Cardiac fibroblast (primary cell): ENCODE measurements at regions not wholly inside any gene's neighbourhood (a gene's known extent, or its start where the extent isn't known, plus 50 kb on each side); places are given as distances from the start of the nearest gene placed in this dataset.
"Not testable (repeated sequence)": the region's sequence is repeated elsewhere in the genome, so short reads cannot be mapped to it uniquely, and the experiment has no call there.

Source experiments
- DNase-seq, 2 donors: peaks; one replicate each; pipeline versions ENCODE4 v3.0.0 to v3.0.0-alpha.2; 2010; ENCODE audit warnings: low read depth in 2 of 2
- H3K4me3 ChIP-seq, 2 donors: replicated peaks in 1 of 2; 1 replicate in 1 of 2; 2 replicates in 1 of 2; pipeline ENCODE4 v1.5.1; 2011; ENCODE audit warnings: low read depth in 2 of 2, low read length in 2 of 2, mild to moderate bottlenecking in 2 of 2, moderate library complexity in 1 of 2
- CTCF ChIP-seq: IDR thresholded peaks from one replicate; pipeline ENCODE4 v1.5.1; 2011; ENCODE audit warnings: low read depth, mild to moderate bottlenecking, low read length, inconsistent platforms

GRCh38 chr7:7014827-7015595 lies 167.3 kb upstream of the C1GALT1 start:
- DNase-seq = no peak

DNA sequence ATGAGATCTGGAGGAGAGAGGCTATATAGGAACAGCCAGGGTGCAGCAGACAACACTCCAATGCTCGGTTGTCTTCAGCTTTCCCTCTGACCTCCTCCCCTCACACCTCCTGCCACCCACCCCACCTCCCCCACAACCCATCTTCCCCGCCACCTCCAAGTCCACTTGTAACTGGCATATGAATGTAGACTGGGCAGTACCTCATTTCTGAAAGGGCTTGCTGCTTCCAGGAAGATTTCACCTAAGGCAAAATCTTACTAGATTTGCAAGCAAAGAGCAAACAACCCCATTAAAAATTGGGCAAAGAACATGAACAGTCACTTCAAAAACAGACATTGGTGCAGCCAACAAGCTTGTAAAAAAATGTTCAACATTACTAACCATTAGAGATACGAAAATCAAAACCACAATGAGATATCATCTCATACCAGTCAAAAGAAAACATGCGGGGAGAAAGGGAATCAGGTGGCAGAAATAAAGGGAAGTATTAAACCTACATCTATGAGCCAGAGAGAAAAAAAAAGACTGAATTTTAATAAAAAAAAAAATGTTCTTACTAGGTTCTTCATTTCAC lies 164.6 kb upstream of the C1GALT1 start:
- DNase-seq = no peak
- TF ChIP-seq CTCF = no peak
- no peak overlapping the region for H3K4me3 ChIP-seq

More at GRCh38 chr7:7014827-7015595, 167.3 kb upstream of the C1GALT1 start:
- TF ChIP-seq CTCF = no peak
- H3K4me3 ChIP-seq = no peak overlapping the region

- no peak for TF ChIP-seq CTCF
- H3K4me3 ChIP-seq = no peak overlapping the region
- DNase-seq = no peak
These were observed 164.1 kb upstream of the C1GALT1 start for GRCh38 chr7:7018290-7018689.

GRCh38 chr7:7032221-7032620 lies 150.1 kb upstream of the C1GALT1 start:
- H3K4me3 ChIP-seq = no peak overlapping the region
- no peak for DNase-seq
- TF ChIP-seq CTCF = no peak

GRCh38 chr7:7035851-7036250 lies 146.5 kb upstream of the C1GALT1 start:
- H3K4me3 ChIP-seq = no peak overlapping the region
- no peak for DNase-seq
- TF ChIP-seq CTCF = no peak

DNA sequence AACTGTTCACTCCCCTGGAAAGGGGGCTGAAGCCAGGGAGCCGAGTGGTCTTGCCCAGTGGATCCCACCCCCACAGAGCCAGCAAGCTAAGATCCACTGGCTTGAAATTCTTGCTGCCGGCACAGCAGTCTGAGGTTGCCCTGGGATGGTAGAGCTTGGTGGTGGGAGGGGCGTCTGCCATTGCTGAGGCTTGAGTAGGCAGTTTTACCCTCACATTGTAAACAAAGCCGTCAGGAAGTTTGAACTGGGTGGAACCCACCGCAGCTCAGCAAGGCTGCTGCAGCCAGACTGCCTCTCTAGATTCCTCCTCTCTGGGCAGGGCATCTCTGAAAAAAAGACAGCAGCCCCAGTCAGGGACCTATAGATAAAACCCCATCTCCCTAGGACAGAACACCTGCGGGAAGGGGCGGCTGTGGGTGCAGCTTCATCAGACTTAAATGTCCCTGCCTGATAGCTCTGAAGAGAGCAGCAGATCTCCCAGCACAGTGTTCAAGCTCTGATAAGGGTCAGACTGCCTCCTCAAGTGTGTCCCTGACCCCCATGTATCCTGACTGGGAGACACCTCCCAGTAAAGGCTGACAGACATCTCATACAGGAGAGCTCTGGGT lies 140.0 kb upstream of the C1GALT1 start:
- not testable (repeated sequence) for DNase-seq, H3K4me3 ChIP-seq

- H3K4me3 ChIP-seq = no peak overlapping the region
- TF ChIP-seq CTCF = no peak
- DNase-seq = no peak
These were observed 137.5 kb upstream of the C1GALT1 start for GRCh38 chr7:7044806-7045205.
